VCaP (cell line): ENCODE measurements at regions not wholly inside any gene's neighbourhood (a gene's known extent, or its start where the extent isn't known, plus 50 kb on each side); places are given as distances from the start of the nearest gene placed in this dataset.

Source experiments
- H3K27ac ChIP-seq: fragments of 450-650 bp; 2 replicates; pipeline ENCODE4 v1.5.1; 2017
- CTCF ChIP-seq: fragments of 450-650 bp; conservative IDR thresholded peaks from 2 replicates; pipeline ENCODE4 v1.5.1; 2017; ENCODE audit warnings: mild to moderate bottlenecking, moderate library complexity

- no peak overlapping the region for H3K27ac ChIP-seq
- TF ChIP-seq CTCF, result no peak
These were observed 295.4 kb upstream of the NPSR1 start for GRCh38 chr7:34362621-34363020.

GRCh38 chr7:34364130-34364529 is 293.9 kb upstream of the NPSR1 start:
- TF ChIP-seq CTCF, result no peak
- H3K27ac ChIP-seq, result no peak overlapping the region

- no peak overlapping the region for H3K27ac ChIP-seq
- TF ChIP-seq CTCF, result no peak
These were observed 293.0 kb upstream of the NPSR1 start for GRCh38 chr7:34365011-34365410.

GRCh38 chr7:34365611-34366010 is 292.4 kb upstream of the NPSR1 start:
- no peak for TF ChIP-seq CTCF

GRCh38 chr7:34371922-34372321 is 286.1 kb upstream of the NPSR1 start:
- no peak overlapping the region for H3K27ac ChIP-seq
- TF ChIP-seq CTCF, result no peak

More at GRCh38 chr7:34365611-34366010, 292.4 kb upstream of the NPSR1 start:
- no peak overlapping the region for H3K27ac ChIP-seq

GRCh38 chr7:34373940-34374339 is 284.1 kb upstream of the NPSR1 start:
- no peak for TF ChIP-seq CTCF
- no peak overlapping the region for H3K27ac ChIP-seq

- no peak for TF ChIP-seq CTCF
These were observed 275.7 kb upstream of the NPSR1 start for GRCh38 chr7:34382166-34382893.

More at GRCh38 chr7:34382166-34382893, 275.7 kb upstream of the NPSR1 start:
- H3K27ac ChIP-seq, result no peak overlapping the region
